AG04450 (cell line): ENCODE measurements at regions not wholly inside any gene's neighbourhood (a gene's known extent, or its start where the extent isn't known, plus 50 kb on each side); places are given as distances from the start of the nearest gene placed in this dataset.
"Not testable (repeated sequence)": the region's sequence is repeated elsewhere in the genome, so short reads cannot be mapped to it uniquely, and the experiment has no call there.

Source experiments
- CTCF ChIA-PET: fragments of 300-600, 350-600 bp; formaldehyde crosslinking; extraction: SDS; loops from one replicate; lab custom pipeline; 2022; ENCODE audit warnings: antibody characterized with exemption, inconsistent platforms; lab: Charles Lee
- POLR2A ChIA-PET: fragments of 350-600 bp; formaldehyde crosslinking; extraction: SDS; loops from one replicate; lab custom pipeline; 2021; ENCODE audit warnings: antibody characterized with exemption, inconsistent platforms; lab: Yijun Ruan, JAX
- DNase-seq: peaks from one replicate; pipeline ENCODE4 v3.0.0-alpha.2; 2011; ENCODE audit warnings: low read depth, low spot score
- H3K27ac ChIP-seq: one replicate; pipeline ENCODE4 v1.5.1; 2012; ENCODE audit warnings: low read depth, low read length, control low read depth
- H3K27me3 ChIP-seq: one replicate; pipeline ENCODE4 v1.6.0; 2012; ENCODE audit warnings: low read length; ENCODE audit not compliant: control insufficient read depth, insufficient read depth
- H3K4me3 ChIP-seq: 2 replicates; pipeline ENCODE4 v1.5.1; 2011; ENCODE audit warnings: mild to moderate bottlenecking, low read depth, low read length, control low read depth
- H3K9me3 ChIP-seq: 2 replicates; pipeline ENCODE4 v1.5.1; 2012; ENCODE audit warnings: low read length; ENCODE audit not compliant: control insufficient read depth, insufficient read depth
- TF ChIP-seq, protein P1 (sequence below): IDR thresholded peaks from 2 replicates; pipeline ENCODE4 v1.5.1; 2011; ENCODE audit warnings: low read depth, low read length, control low read depth, inconsistent platforms

DNA sequence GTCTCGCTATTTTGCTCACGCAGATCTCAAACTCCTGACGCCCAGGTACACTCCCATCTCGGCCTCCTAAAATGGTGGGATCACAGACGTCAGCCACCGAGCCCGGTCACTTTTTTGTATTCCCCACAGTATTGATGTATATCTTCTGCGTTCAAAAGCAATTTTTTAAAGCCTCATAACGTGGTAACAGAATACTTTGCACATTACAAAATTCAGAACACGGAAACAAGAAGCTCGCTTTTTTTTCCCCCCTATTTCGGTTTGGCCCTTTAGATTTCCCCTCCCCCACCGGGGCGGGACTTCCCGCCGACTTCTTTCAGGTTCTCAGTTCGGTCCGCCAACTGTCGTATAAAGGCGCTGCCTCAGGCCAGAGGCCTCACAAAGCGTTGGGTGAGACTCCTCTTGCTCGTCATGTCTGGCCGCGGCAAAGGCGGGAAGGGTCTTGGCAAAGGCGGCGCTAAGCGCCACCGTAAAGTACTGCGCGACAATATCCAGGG is 88.4 kb downstream of the OR2B2 start:
- H3K27me3 ChIP-seq, H3K9me3 ChIP-seq, DNase-seq: not testable (repeated sequence)
- Histone ChIP-seq H3K4me3 (peak overlapping the region; percentile 51), H3K27ac (peak overlapping the region; percentile 11)
- CTCF ChIA-PET, result interaction anchor here (2.9 kb wide), 1 partner anchor 71 kb away, joined by 29 read pairs; no protein-coding TSS in a partner anchor
- POLR2A ChIA-PET, result interaction anchor here (0.6 to 4.6 kb wide), 13 partner anchors 8 to 691 kb away, joined by 3 to 74 read pairs (median 13); a partner anchor contains a TSS

- CTCF ChIA-PET, result interaction anchor here (0.6 to 5.6 kb wide), 2 partner anchors 79 to 1800 kb away, joined by 4 to 90 read pairs; no protein-coding TSS in a partner anchor
- Histone ChIP-seq H3K9me3 (no peaks in the 10 kb centered on the region), H3K27ac (no peak overlapping the region), H3K4me3 (no peak overlapping the region), H3K27me3 (no peaks in the 10 kb centered on the region)
- POLR2A ChIA-PET, result interaction anchor here (0.6 to 1.0 kb wide), 2 partner anchors 9 to 74 kb away, joined by 3 to 6 read pairs; a partner anchor contains a TSS
- DNase-seq, result no peak
- TF ChIP-seq, protein P1, sequence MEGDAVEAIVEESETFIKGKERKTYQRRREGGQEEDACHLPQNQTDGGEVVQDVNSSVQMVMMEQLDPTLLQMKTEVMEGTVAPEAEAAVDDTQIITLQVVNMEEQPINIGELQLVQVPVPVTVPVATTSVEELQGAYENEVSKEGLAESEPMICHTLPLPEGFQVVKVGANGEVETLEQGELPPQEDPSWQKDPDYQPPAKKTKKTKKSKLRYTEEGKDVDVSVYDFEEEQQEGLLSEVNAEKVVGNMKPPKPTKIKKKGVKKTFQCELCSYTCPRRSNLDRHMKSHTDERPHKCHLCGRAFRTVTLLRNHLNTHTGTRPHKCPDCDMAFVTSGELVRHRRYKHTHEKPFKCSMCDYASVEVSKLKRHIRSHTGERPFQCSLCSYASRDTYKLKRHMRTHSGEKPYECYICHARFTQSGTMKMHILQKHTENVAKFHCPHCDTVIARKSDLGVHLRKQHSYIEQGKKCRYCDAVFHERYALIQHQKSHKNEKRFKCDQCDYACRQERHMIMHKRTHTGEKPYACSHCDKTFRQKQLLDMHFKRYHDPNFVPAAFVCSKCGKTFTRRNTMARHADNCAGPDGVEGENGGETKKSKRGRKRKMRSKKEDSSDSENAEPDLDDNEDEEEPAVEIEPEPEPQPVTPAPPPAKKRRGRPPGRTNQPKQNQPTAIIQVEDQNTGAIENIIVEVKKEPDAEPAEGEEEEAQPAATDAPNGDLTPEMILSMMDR, result no peak
Measured at GRCh38 chr6:27816906-27817305, 95.3 kb downstream of the OR2B2 start.

DNA sequence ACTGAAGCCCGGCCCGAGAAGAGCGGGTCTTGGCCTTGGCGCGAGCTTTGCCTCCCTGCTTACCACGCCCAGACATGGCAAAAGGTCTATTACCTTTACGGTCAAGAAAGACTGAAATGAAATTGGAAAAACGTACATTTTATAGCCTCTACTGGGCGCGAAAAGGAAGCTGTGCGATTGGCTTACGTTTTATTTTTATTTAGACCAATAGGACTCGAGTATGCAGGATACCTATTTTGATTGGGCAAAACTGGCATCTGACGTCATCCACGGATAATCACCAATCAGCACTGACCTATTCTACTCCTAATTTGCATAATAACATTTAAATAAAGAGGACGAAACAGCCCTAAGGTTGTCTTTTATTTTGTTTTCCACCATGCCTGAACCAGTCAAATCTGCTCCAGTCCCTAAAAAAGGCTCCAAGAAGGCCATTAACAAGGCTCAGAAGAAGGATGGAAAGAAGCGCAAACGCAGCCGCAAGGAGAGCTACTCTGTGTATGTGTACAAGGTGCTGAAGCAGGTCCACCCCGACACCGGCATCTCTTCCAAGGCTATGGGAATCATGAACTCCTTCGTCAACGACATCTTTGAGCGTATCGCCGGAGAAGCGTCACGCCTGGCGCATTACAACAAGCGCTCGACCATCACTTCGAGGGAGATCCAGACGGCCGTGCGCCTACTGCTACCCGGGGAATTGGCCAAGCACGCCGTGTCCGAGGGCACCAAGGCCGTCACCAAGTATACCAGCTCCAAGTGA is 97.4 kb downstream of the OR2B2 start:
- H3K27me3 ChIP-seq, result no peaks in the 10 kb centered on the region
- CTCF ChIA-PET, result interaction anchor here (0.6 to 2.7 kb wide), 2 partner anchors 57 to 81 kb away, joined by 3 to 17 read pairs; a partner anchor contains a TSS
- H3K27ac ChIP-seq, result peak overlapping the region; percentile 84
- DNase-seq, result peak; percentile 91
- POLR2A ChIA-PET, result interaction anchor here (0.6 to 2.4 kb wide), 12 partner anchors 8 to 1542 kb away, joined by 3 to 44 read pairs (median 13); a partner anchor contains a TSS
- TF ChIP-seq, protein P1, result no peak
- H3K4me3 ChIP-seq, result peak overlapping the region; percentile 65
- no peaks in the 10 kb centered on the region for H3K9me3 ChIP-seq

DNA sequence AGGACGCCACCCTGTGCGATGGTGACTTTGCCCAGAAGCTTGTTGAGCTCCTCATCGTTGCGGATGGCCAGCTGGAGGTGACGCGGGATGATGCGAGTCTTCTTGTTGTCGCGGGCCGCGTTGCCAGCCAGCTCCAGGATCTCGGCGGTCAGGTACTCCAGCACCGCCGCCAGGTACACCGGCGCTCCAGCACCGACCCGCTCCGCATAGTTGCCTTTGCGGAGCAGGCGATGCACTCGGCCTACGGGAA is 97.9 kb downstream of the OR2B2 start:
- peak overlapping the region; percentile 54 for H3K27ac ChIP-seq
- POLR2A ChIA-PET, result interaction anchor here (1.0 to 2.4 kb wide), 8 partner anchors 9 to 682 kb away, joined by 3 to 44 read pairs (median 14); a partner anchor contains a TSS

DNA sequence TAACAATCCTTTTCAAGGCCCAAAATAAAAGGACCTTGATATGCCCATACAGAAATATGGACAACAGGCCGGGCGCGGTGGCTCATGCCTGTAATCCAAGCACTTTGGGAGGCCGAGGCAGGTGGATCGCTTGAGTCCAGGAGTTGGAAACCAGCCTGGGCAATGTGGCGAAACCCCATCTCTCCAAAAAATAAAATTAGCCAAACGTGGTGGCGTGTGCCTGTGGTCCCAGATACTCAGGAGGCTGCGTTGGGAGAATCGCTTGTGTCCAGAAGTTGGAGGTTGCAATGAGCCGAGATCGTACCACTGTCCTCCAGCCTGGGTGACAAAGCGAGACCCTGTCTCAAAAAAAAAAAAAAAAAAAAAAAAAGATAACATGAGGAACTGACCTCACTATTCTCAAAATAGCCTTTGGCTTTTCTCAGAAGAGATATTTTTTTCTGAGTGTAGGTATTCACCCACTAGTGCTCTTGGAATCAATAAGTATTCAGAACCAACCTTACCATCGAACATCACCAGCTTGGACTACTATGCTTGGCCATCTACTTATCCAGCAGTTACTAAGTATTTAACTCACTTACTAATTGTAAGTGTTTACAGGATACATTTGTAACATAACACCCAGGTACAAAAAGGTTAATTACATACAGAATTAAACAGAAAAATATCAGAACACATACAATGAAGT is 99.2 kb downstream of the OR2B2 start:
- TF ChIP-seq, protein P1, result no peak
- no peaks in the 10 kb centered on the region for H3K27me3 ChIP-seq
- CTCF ChIA-PET, result interaction anchor here (1.1 to 2.7 kb wide), 2 partner anchors 17 to 83 kb away, joined by 3 to 17 read pairs; no protein-coding TSS in a partner anchor
- no peak for DNase-seq
- peak overlapping the region; percentile 13 for H3K27ac ChIP-seq
- no peaks in the 10 kb centered on the region for H3K9me3 ChIP-seq
- H3K4me3 ChIP-seq, result no peak overlapping the region
- POLR2A ChIA-PET, result interaction anchor here (0.6 to 2.4 kb wide), 4 partner anchors 25 to 663 kb away, joined by 3 to 25 read pairs (median 8); a partner anchor contains a TSS

More for the DNA sequence above, 97.9 kb downstream of the OR2B2 start:
- H3K9me3 ChIP-seq, DNase-seq, H3K27me3 ChIP-seq: not testable (repeated sequence)
- CTCF ChIA-PET, result interaction anchor here (2.7 kb wide), 1 partner anchor 81 kb away, joined by 17 read pairs; no protein-coding TSS in a partner anchor
- peak overlapping the region; percentile 65 for H3K4me3 ChIP-seq
